G401.6 (cell line): ENCODE measurements at regions not wholly inside any gene's neighbourhood (a gene's known extent, or its start where the extent isn't known, plus 50 kb on each side); places are given as distances from the start of the nearest gene placed in this dataset.
"Not testable (repeated sequence)": the region's sequence is repeated elsewhere in the genome, so short reads cannot be mapped to it uniquely, and the experiment has no call there.

Source experiments
- FAIRE-seq: peaks from 2 replicates; lab custom pipeline; 2012; peaks lifted over from hg19 to GRCh38; lab: Jason Lieb, UNC

- no peak for FAIRE-seq
Measured at GRCh38 chr7:88614736-88615135, 144.8 kb upstream of the ZNF804B start.

- no peak for FAIRE-seq
Measured at GRCh38 chr7:88610942-88611341, 148.6 kb upstream of the ZNF804B start.

GRCh38 chr7:88600695-88601094 lies 158.8 kb upstream of the ZNF804B start:
- FAIRE-seq = no peak

- no peak for FAIRE-seq
Measured at GRCh38 chr7:88599528-88599927, 160.0 kb upstream of the ZNF804B start.

GRCh38 chr7:88597941-88598425 lies 161.5 kb upstream of the ZNF804B start:
- FAIRE-seq = no peak

- FAIRE-seq = no peak
Measured at GRCh38 chr7:88590963-88591362, 168.5 kb upstream of the ZNF804B start.

- no peak for FAIRE-seq
Measured at GRCh38 chr7:88589927-88590326, 169.6 kb upstream of the ZNF804B start.

- no peak for FAIRE-seq
Measured at GRCh38 chr7:88586890-88587289, 172.6 kb upstream of the ZNF804B start.

GRCh38 chr7:88586219-88586618 lies 173.3 kb upstream of the ZNF804B start:
- no peak for FAIRE-seq

GRCh38 chr7:88576720-88577119 lies 182.8 kb upstream of the ZNF804B start:
- no peak for FAIRE-seq

- no peak for FAIRE-seq
Measured at GRCh38 chr7:88566162-88566729, 193.3 kb upstream of the ZNF804B start.

GRCh38 chr7:88565401-88565800 lies 194.1 kb upstream of the ZNF804B start:
- no peak for FAIRE-seq

GRCh38 chr7:88556441-88556840 lies 203.1 kb upstream of the ZNF804B start:
- FAIRE-seq = not testable (repeated sequence)

GRCh38 chr7:88554847-88555246 lies 204.7 kb upstream of the ZNF804B start:
- not testable (repeated sequence) for FAIRE-seq

GRCh38 chr7:88548399-88548798 lies 211.1 kb upstream of the ZNF804B start:
- FAIRE-seq = no peak

- FAIRE-seq = no peak
Measured at GRCh38 chr7:88546808-88547207, 212.7 kb upstream of the ZNF804B start.

- FAIRE-seq = no peak
Measured at GRCh38 chr7:88545663-88546062, 213.8 kb upstream of the ZNF804B start.

- no peak for FAIRE-seq
Measured at GRCh38 chr7:88540012-88540411, 219.5 kb upstream of the ZNF804B start.

GRCh38 chr7:88539518-88539917 lies 220.0 kb upstream of the ZNF804B start:
- no peak for FAIRE-seq

- no peak for FAIRE-seq
Measured at GRCh38 chr7:88523645-88524044, 217.0 kb upstream of the STEAP4 start.

GRCh38 chr7:88522771-88523293 lies 216.1 kb upstream of the STEAP4 start:
- FAIRE-seq = no peak

- FAIRE-seq = no peak
Measured at GRCh38 chr7:88516429-88516828, 209.7 kb upstream of the STEAP4 start.

GRCh38 chr7:88515301-88515700 lies 208.6 kb upstream of the STEAP4 start:
- FAIRE-seq = no peak

GRCh38 chr7:88509341-88509740 lies 202.6 kb upstream of the STEAP4 start:
- no peak for FAIRE-seq

- no peak for FAIRE-seq
Measured at GRCh38 chr7:88500131-88500530, 193.4 kb upstream of the STEAP4 start.
